ENCODE measurements at regions not wholly inside any gene's neighbourhood (a gene's known extent, or its start where the extent isn't known, plus 50 kb on each side); places are given as distances from the start of the nearest gene placed in this dataset.

- TF ChIP-seq TFE3 (CRISPR knock-in tag; IDR thresholded peaks at IDR 0.05), result no peak
- TF ChIP-seq CENPT (CRISPR knock-in tag; IDR thresholded peaks at IDR 0.05; ENCODE audit: low read depth), result no peak
- no peak for TF ChIP-seq SKI (IDR thresholded peaks at IDR 0.05; ENCODE audit: partially characterized antibody)
- no peak for TF ChIP-seq REL (CRISPR knock-in tag; conservative IDR thresholded peaks at IDR 0.05)
- no peak for TF ChIP-seq PCBP2 (optimal IDR thresholded peaks at IDR 0.05; ENCODE audit: low read depth, low read length, poor library complexity, severe bottlenecking)
- TF ChIP-seq SRF (IDR thresholded peaks at IDR 0.05; ENCODE audit: low read depth, low read length), result no peak
- no peak for TF ChIP-seq CREM (IDR thresholded peaks at IDR 0.05)
- no peak for TF ChIP-seq CREM (CRISPR knock-in tag; IDR thresholded peaks at IDR 0.05)
- TF ChIP-seq ARID5B (CRISPR knock-in tag; IDR thresholded peaks at IDR 0.05), result no peak
- TF ChIP-seq ZFAT (CRISPR knock-in tag; conservative IDR thresholded peaks at IDR 0.05), result no peak
- no peak for TF ChIP-seq ZNF790 (CRISPR knock-in tag; IDR thresholded peaks at IDR 0.05; ENCODE audit: borderline replicate concordance)
Measured at GRCh38 chrX:45761920-45762319, 561.2 kb upstream of the DIPK2B start (continued).
